Upper lobe of right lung (tissue), 1 donor: ENCODE measurements at regions not wholly inside any gene's neighbourhood (a gene's known extent, or its start where the extent isn't known, plus 50 kb on each side); places are given as distances from the start of the nearest gene placed in this dataset.

Experiments
- ATAC-seq: fragments of 200-7000 bp; cut with Tn5 transposase; one replicate; pipeline ENCODE4 v1.9.1; 2020; ENCODE audit warnings: mild to moderate bottlenecking, moderate library complexity
- DNase-seq: peaks from one replicate; pipeline ENCODE4 v3.0.0-alpha.2; 2020
- H3K27ac ChIP-seq: fragments of 200-600 bp; one replicate; pipeline ENCODE4 v1.8.0; 2022
- H3K27me3 ChIP-seq: fragments of 200-600 bp; one replicate; pipeline ENCODE4 v1.8.0; 2022; ENCODE audit warnings: mild to moderate bottlenecking
- H3K36me3 ChIP-seq: fragments of 200-600 bp; one replicate; pipeline ENCODE4 v1.8.0; 2022
- H3K4me1 ChIP-seq: fragments of 200-600 bp; one replicate; pipeline ENCODE4 v1.8.0; 2022
- H3K4me3 ChIP-seq: fragments of 200-600 bp; one replicate; pipeline ENCODE4 v1.8.0; 2022; ENCODE audit warnings: mild to moderate bottlenecking
- H3K9me3 ChIP-seq: fragments of 200-600 bp; one replicate; pipeline ENCODE4 v1.8.0; 2022
- intact Hi-C: fragments of 100-400 bp; cut with DNase I; formaldehyde crosslinking; loops from one replicate; pipeline ENCODE4 v1.11.0; 2022
- TF ChIP-seq, protein P1 (sequence below): fragments of 200-600 bp; IDR thresholded peaks from one replicate; pipeline ENCODE4 v1.8.0; 2022; ENCODE audit warnings: antibody characterized with exemption
- donor health status: DM: no; HTN: yes; CAD: no; lungs with severe emphysema.

DNA sequence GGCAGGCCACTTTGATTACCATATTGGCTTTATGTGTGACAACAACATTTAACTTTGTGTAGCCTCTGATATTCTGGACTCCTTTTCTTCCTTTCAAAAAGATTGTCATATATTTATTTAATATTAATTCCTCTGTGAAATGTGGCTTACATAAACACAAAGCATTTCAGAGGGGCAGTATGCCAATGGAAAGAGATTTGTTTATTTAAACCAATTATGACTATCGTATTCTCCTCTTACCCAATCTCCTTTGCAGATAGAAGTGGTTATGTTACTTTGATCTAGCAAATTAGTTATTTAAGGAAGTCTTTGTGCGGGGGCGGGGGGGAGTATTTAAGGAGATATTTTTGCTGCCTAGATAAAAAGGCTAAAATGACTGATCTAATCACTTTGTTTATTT is 573.7 kb upstream of the KIF2B start:
- DNase-seq: no peak

DNA sequence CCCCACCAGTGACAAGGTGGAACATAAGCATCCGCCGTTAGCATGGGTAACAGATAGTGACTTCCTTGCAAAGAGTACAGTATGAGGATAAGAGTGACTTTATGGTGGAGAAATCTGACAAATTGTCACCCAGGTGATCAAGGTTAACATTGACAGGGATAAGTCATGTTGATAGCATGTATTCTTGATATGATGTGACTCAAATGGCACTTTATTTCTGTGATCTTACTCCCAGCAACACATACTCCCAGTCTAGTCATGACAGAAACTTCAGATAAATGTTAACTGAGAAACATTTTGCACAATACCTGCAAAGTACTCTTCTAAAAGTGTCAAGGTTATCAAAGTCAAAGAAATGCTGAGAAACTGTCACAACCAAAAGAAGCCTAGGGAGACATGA is 588.6 kb upstream of the KIF2B start:
- Histone ChIP-seq H3K4me1 (no peaks in the 10 kb centered on the region), H3K36me3 (no peaks in the 10 kb centered on the region), H3K9me3 (no peaks in the 10 kb centered on the region), H3K4me3 (no peak overlapping the region), H3K27me3 (no peaks in the 10 kb centered on the region), H3K27ac (no peak overlapping the region)
- DNase-seq (no peak), ATAC-seq (no peak)
- TF ChIP-seq, protein P1, sequence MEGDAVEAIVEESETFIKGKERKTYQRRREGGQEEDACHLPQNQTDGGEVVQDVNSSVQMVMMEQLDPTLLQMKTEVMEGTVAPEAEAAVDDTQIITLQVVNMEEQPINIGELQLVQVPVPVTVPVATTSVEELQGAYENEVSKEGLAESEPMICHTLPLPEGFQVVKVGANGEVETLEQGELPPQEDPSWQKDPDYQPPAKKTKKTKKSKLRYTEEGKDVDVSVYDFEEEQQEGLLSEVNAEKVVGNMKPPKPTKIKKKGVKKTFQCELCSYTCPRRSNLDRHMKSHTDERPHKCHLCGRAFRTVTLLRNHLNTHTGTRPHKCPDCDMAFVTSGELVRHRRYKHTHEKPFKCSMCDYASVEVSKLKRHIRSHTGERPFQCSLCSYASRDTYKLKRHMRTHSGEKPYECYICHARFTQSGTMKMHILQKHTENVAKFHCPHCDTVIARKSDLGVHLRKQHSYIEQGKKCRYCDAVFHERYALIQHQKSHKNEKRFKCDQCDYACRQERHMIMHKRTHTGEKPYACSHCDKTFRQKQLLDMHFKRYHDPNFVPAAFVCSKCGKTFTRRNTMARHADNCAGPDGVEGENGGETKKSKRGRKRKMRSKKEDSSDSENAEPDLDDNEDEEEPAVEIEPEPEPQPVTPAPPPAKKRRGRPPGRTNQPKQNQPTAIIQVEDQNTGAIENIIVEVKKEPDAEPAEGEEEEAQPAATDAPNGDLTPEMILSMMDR: no peak
- intact Hi-C loops: no loop called here

More for the DNA sequence above, 573.7 kb upstream of the KIF2B start:
- TF ChIP-seq, protein P1: no peak
- Histone ChIP-seq H3K27me3 (no peaks in the 10 kb centered on the region), H3K4me1 (no peaks in the 10 kb centered on the region), H3K27ac (no peak overlapping the region), H3K4me3 (no peak overlapping the region), H3K9me3 (no peaks in the 10 kb centered on the region), H3K36me3 (no peaks in the 10 kb centered on the region)
- intact Hi-C loops: no loop called here
- no peak for ATAC-seq

DNA sequence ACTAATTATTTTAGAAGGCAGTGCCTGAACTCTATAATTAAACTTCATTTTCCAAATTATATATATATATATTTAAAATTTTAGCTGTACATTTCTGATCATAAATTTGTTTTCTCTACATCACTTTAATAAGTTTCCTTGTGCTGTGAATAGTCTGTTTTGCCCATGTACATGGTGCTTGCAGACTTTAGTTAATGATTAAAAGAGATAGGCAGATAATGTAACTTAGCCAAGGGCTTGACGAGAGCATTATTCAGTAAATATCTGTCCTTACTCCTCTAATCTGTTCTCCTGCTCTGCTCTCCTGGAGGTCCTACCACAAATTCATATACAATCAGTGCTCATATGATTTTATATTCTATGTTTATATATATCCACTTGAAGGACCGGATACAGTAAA is 595.2 kb upstream of the KIF2B start:
- no peak for ATAC-seq
- TF ChIP-seq, protein P1: no peak
- DNase-seq: no peak
- no peaks in the 10 kb centered on the region for H3K9me3 ChIP-seq
- H3K27ac ChIP-seq: no peak overlapping the region
- no peaks in the 10 kb centered on the region for H3K36me3 ChIP-seq
- no peaks in the 10 kb centered on the region for H3K4me1 ChIP-seq
- H3K27me3 ChIP-seq: no peaks in the 10 kb centered on the region
- intact Hi-C loops: no loop called here
- no peak overlapping the region for H3K4me3 ChIP-seq

DNA sequence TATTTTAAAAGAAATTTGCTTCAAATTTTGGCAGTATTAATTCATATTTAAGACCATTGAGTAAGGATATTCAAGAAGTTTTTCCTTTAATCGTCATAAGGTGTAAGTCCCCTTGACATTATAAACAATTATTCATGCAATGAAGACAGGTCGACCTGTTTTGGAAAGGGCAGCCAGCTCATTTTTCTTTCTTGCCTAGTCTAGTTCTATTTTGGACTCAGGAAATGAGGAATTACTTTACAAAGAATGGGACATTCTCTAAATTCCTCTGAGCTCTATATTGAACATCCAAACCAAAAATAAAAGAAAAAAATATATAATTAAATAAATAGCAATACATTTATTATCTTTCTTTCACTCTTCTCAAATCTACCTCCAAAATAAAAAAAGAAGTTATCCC is 595.6 kb upstream of the KIF2B start:
- intact Hi-C loops: no loop called here
- no peaks in the 10 kb centered on the region for H3K36me3 ChIP-seq
- ATAC-seq (no peak), DNase-seq (no peak)
- H3K4me3 ChIP-seq: no peak overlapping the region
- no peaks in the 10 kb centered on the region for H3K27me3 ChIP-seq
- H3K4me1 ChIP-seq: no peaks in the 10 kb centered on the region
- no peak overlapping the region for H3K27ac ChIP-seq
- TF ChIP-seq, protein P1: no peak
- H3K9me3 ChIP-seq: no peaks in the 10 kb centered on the region

DNA sequence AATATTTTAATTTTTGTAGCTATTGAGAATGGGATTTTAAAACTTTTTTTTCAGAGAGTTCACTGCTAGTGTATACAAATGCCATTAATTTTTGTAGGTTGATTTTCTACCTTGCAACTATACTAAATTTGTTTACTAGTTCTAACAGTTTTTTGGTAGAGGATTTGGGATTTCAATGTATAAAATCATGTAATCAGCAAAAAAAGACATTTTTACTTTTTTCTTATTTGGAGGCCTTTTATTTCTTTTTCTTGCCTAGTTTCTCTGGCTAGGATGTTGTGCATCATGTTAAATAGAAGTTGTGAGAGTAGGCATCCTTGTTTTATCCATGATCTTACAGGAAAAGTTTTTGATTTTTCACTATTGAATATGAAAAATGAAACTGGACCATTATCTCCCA is 602.9 kb upstream of the KIF2B start:
- Histone ChIP-seq H3K9me3 (no peaks in the 10 kb centered on the region), H3K27ac (no peak overlapping the region), H3K4me3 (no peak overlapping the region), H3K4me1 (no peaks in the 10 kb centered on the region), H3K36me3 (no peaks in the 10 kb centered on the region), H3K27me3 (no peaks in the 10 kb centered on the region)
- ATAC-seq (no peak), DNase-seq (no peak)
- TF ChIP-seq, protein P1: no peak
- intact Hi-C loops: no loop called here

DNA sequence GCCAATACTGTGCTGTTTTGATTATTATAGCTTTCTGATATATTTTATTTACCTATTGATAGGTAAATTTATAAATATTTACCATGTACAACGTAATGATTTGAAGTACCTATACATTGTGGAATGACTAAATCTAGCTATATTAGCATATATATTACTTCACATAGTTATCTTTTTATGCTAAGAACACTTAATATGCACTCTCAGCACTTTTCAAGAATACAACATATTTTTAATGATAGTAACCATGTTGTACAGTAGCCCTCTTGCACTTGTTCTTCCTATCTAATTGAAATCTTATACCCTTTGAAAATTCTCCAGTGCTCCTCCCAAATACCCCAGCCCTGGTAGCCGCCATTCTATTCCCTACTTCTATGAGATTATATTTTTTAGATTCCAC is 604.0 kb upstream of the KIF2B start:
- H3K9me3 ChIP-seq: no peaks in the 10 kb centered on the region
- DNase-seq (no peak), ATAC-seq (no peak)
- no peak overlapping the region for H3K27ac ChIP-seq
- H3K4me3 ChIP-seq: no peak overlapping the region
- intact Hi-C loops: no loop called here
- no peaks in the 10 kb centered on the region for H3K27me3 ChIP-seq
- no peaks in the 10 kb centered on the region for H3K4me1 ChIP-seq
- no peaks in the 10 kb centered on the region for H3K36me3 ChIP-seq
- TF ChIP-seq, protein P1: no peak
